Fibroblast of gingiva (primary cell): ENCODE measurements at regions not wholly inside any gene's neighbourhood (a gene's known extent, or its start where the extent isn't known, plus 50 kb on each side); places are given as distances from the start of the nearest gene placed in this dataset.

Experiments
- DNase-seq: peaks from one replicate; pipeline ENCODE4 v3.0.0-alpha.2; 2011; ENCODE audit warnings: low read depth

GRCh38 chr3:72303926-72304325 lies 519.0 kb upstream of the PROK2 start:
- DNase-seq: no peak

DNA sequence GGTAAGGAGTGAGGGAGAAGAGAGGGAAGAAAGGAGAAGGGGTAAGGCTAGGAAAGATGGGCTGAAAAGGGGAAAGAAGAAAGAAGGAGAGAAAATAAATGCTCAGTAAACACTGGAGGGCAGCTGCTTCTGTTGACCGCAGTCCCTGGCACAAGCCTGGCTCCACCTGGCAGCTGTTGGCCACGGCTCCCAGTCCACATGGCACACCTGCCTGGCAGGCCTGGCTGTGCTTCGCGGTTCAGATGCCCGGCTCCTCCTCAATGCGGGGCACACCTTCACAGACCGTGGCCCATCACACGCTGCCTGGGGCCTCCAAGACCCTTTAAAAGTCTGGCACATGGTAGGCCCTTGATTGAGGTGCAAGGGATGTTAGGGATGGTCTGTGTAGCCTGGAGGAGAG lies 516.8 kb upstream of the PROK2 start:
- no peak for DNase-seq

- no peak for DNase-seq
These were observed 515.7 kb upstream of the PROK2 start for GRCh38 chr3:72300621-72301020.

DNA sequence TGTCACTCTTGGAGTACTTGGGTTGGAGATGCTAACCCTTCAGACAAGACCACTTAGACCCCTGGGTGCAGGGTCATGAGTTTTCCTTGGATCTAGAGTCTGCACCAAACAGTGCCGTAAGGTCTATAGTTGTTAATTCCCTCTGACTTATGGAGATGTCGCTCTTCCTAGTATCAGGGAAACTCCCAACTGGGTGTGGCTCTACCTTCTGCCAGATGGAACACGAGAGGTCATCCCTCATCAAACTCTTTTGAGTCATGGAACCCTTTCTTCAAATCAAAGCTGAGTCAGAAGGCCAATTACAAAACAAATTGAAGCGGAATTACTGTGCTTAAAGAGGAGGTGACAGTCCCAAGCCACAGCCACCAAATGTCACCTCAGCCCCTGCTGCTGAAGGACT lies 514.9 kb upstream of the PROK2 start:
- no peak for DNase-seq

GRCh38 chr3:72299321-72299802 lies 514.4 kb upstream of the PROK2 start:
- no peak for DNase-seq

GRCh38 chr3:72298201-72299152 lies 513.5 kb upstream of the PROK2 start:
- no peak for DNase-seq

GRCh38 chr3:72297481-72297880 lies 512.5 kb upstream of the PROK2 start:
- no peak for DNase-seq

DNA sequence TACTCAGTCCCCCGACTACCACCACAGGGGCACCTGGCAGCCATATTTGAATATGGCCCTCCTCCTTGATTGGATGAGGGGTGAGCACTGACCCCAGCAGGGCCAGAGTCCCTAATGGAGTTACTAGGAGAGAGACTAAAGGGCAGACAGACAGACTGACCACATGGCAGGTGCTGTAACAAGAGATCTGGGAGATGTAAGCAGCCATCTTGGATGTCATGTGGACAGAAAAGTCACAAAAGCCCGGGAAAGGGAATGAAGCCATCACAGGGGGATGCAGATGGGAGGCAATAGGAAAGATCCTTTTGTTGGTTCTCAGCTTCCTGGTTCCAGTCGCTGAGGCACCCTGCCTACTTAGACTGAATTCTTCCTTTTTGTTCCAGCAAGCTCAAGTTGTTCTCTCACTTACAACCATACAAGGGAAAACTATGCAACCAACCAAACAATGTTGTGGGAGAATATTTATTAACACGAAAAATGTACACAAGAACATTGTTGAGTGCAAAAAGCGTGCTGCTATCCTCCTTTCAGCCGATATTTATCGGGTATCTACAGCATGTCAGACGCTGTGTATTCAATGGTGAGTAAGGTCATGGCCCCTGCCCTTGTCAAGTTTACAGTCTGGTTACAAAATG lies 511.6 kb upstream of the PROK2 start:
- no peak for DNase-seq

DNA sequence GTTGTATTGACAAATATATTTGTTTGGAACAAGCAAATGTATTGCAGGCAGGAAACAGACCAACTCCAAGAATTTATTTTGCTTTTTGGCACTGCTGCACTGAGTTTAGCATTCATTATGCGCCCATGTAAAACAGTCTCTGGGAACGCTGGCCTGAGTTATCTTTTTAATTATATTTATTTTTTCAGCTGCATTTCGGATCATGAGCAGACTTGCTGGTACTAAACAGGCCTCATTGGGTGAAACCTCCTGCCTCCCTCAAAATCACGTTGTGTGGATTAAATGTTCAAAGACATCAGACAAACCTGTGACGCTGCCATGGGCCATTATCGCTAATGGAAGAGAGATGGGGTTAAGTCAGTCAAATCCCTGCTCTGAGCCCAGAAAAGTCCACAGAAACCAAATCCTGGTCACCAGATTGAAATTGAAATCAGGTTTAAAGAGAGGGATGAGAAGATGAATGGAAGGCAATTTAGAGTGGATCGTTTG lies 511.1 kb upstream of the PROK2 start:
- DNase-seq: no peak

GRCh38 chr3:72295276-72295961 lies 510.5 kb upstream of the PROK2 start:
- DNase-seq: no peak

DNA sequence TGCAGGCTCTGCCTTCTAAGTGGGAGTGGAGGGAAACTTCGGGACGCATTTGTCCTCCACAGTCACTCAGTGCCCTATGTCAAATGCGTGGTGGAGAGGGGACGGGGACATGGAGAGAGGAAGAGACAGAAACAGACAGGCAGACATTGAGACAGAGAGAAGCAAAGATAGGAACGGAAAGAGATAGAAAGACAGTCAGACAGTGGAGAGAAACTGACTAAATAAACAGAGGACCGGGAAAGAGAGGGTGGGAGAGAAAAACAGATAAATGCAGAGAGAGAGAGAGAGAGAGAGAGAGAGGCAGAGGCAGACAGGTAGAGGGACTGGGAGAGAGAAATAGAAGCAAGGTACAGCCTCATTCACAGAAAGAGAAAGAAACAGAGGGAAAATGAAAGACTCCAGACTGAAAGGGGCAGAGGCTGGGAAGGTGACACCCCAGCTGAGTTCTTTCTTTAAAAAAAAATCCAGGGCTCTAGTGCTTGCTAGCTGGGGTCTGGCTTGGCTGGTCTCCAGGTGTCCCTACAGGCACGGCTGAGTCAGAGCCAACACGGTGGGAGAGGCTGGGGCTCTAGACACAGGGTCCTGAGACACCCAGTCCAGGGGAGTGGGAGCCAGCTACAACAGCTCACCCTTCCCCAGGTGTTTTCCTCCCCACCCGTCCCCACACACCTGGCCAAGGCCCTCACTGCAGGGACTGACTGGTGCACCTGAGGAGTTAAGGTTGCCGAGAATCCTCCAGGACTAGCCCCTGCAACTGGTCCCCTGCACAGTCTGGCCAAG lies 506.1 kb upstream of the PROK2 start:
- DNase-seq: no peak

DNA sequence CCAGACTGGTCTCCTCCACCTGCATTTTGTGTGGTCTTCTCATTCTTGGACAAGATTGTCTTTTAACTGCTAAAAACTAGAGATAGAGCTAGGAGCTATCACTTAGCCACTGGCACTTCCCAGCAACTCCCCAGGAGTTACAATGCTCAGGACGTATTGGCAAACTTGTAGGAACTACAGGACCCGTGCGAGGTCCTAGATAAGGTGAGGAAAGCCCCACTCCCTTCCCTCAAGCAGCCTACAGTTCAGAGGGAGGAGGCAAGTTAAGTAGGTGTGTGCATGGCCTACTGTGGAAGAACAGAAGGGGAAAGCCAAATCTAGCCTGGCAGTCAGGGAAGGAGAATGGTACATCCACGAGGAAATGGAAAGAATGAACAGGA lies 504.7 kb upstream of the PROK2 start:
- DNase-seq: no peak

DNA sequence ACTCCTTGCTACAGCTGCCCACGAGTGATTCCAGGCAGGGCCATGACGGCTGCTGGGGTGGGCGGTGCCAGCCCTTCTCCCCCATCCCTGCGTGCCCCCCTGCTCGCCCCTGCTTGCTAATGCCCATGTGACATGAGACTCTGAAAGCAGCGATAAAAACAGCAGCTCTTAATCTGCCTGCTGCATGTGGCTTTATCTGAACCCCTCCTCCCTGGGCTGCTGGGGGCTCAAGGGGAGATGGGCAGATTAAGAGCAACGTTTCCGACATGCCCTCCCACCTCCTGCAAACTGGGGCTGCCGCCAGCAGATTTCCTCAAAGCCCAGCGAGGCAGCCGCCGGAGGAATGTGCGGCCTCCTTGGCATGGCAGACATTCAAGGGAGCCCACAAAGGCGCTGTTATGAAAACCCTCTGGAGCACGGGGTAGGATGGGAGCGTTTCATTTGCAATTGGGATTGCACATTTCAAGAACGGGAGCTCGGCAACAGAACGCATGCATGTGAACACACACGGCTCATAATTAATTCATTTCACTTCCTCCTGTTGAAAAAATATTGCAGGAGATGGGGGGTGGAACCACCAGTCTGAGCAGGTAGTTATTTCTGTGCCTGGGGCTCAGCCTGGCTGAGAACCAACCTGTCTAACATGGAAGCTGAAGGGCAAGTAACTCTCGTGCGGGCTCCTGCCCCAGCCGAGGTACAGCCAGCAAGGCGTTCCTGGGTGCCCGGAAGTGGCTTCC lies 504.2 kb upstream of the PROK2 start:
- peak; percentile 90 for DNase-seq

GRCh38 chr3:72287956-72288355 lies 503.0 kb upstream of the PROK2 start:
- no peak for DNase-seq

GRCh38 chr3:72285502-72285901 lies 500.6 kb upstream of the PROK2 start:
- DNase-seq: no peak

DNA sequence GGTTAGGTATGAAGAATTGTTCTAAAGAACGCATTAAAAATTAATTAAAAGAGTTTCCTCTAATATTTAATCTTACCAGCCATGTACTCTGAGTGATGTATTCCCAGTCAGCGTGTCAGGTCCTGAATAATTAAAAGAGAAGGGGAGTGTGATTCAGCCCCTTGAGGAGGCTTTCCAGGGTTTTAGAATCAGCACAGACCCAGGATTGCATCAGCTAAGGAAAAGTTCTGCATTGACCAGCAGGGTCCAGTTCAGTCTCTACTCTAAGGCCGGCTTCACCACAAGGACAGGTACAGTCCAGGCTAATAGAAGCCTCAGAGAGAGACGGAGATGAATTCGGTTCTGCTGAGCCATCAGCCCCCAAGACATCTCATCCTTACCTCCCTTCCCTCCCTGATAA lies 499.5 kb upstream of the PROK2 start:
- DNase-seq: no peak

DNA sequence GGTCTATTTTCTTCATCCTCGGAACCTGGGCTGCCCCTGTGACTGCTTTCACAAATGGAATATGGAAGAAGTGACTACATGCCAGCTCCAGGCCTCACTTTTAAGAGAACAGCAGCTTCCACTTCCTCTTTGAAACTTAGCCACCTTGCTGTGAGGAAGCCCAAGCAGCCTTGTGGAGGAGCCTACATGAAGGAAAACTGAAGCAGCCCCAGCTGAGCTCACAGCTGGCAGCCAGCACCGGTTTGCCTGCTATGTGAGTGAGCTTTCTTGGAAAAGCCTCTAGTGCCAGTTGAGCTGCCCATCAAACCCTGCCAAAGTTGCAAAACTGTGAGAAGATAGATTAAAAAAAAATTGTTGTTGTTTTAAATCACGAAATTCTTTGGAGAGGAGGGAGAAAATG lies 498.0 kb upstream of the PROK2 start:
- no peak for DNase-seq

GRCh38 chr3:72281551-72281950 lies 496.6 kb upstream of the PROK2 start:
- DNase-seq: no peak

- no peak for DNase-seq
These were observed 495.9 kb upstream of the PROK2 start for GRCh38 chr3:72280876-72281275.

GRCh38 chr3:72279631-72280041 lies 494.7 kb upstream of the PROK2 start:
- DNase-seq: no peak

DNA sequence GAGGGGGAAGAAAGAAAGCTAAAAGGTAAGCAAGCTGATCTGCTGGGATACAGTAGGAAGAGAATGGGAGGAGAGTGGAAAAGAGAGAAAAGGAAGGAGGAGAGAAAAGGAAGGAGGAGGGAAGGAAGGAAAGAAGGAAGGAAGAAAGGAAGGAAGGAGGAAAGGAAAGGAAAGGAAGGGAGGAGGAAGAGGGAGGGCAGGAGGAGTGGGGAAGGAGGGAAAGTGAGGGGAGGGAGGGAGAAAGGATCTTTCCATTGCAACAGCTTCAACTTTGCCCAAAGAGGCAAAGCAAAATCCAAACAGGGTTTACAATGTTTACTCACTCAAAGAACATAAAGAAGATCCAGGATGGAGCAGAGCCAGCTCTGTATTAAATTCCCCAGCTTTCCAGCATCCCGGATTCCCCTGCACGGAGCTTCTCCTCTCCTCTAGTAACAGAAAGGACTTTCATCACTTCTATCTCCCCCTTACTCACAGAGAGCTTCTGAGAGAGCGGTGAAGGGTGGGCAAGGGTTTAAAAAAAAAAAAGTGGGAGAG lies 494.2 kb upstream of the PROK2 start:
- no peak for DNase-seq
